Stimulated activated CD4-positive, alpha-beta T cell treated with anti-CD3 and anti-CD28 coated beads, Interleukin-2, amount 100 ng/mL, for 24 hours (primary cell): ENCODE measurements at regions not wholly inside any gene's neighbourhood (a gene's known extent, or its start where the extent isn't known, plus 50 kb on each side); places are given as distances from the start of the nearest gene placed in this dataset.

Source experiments
- DNase-seq, 2 donors: peaks; one replicate each; pipeline ENCODE4 v3.0.0-alpha.2; 2020

DNA sequence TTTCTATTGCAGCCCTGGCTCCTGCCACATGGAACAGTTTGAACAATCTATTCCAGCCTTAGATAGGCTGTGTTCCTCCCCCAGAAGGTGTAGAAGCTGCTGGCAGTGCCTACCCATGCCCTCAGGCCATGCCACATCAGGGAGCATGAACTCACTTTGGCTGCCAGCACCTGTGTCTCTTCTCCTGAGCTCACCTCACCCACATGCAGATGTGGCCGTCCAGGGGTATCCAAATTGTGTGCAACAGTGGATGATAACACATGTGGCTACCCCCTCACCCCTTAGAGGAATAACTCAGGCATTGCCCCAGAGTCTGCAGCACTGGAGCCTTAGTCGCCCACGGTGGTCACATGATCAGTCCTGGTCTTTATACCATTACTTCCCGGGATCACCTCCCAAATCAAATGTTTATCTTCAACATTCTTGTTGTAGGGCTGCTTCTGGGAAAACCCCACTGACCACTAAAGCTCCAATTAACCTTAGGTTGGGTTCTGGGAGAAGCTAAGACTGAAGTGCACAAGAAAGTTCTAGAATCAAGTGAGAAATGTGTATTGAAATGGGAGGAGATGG lies 110.4 kb downstream of the BANF2 start:
- no peak for DNase-seq

DNA sequence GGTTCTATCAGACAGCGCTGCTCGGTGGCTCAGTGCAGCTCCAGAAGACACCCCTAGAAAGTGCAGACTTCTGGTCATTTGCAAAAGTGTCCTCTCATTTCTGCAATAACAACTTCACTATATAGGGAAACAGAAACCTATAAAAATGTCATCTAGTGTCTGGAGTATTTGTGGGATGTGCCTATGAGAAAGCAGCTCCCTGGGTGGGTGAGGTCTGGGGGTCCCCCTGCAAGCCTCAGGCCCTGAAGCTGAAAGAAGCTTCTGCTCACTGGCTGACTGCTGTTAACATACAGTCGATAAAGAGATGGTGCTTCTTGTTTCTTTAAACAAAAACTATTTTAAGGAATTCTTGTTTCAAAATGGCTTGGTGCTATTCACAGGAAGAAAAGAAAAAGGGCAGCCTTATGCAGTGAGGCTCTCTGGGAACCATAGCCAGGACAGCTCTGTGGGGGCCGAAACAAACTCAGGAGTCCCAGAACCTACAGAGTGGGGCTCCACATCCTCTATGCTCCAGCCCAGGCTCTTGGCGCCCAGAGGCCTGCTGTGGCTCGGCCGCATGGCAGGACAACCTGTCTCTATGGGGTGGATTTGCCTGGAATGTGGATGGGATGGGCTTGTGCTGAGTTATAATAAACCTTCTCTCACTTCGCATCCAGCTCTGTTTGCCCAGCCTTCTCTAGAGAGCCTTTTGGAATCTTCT lies 109.7 kb downstream of the BANF2 start:
- no peak for DNase-seq

DNA sequence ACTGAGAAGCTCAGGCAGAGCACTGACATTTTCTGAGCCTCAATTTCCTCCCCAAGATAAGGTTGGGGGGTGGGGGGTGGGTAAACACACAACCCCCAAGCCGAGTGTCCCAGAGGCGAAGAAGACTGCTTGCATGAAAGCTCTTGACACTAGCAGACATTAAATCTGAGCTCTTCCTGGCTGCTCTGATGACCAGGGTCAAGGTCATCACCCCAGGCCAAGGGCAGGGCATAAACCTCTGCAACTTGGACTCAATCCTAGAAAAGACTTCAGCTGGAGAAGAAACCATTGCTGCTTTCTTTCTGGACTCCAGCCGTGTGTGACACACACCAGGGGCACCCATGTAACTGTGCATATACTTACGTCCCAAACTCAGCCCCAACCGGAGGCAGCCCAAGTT lies 109.0 kb downstream of the BANF2 start:
- DNase-seq, result no peak

DNA sequence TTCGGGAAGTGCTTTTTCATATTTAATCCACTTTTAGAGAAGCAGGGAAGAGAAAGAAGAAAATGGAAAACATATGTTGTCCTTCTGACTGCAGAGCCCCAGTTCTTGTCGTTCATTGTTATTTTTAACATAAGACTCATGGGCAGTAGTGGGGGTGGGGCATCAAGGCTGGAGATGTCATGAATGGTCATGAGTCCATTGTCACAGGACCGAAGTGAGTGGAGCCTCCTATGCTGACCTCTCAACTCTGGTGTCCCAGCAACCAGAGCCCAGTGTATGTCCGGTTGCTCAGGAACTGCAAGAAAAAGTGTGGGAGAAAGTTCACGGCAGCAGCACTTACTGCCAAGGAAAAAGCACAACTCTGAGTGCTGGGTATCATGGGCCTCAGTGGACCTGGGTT lies 108.6 kb downstream of the BANF2 start:
- DNase-seq, result no peak

DNA sequence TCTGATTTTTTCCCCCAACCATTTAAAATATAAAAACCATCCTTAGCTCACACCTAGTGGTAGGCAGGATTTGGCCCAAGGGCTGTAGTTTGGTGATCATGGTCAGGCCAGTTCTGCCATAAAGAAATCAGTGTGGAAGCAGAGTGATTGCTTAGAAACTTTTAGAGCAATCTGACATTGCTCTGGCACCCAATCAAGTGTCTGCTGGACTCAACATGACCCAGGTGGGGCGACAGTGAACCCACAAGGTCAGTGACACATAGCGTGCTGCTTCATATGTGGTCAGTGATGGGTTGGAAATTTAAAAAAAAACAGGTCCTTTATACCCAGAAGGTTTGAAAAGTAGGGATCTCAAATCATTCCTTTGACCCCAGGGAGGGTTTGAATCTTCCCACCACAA lies 107.9 kb downstream of the BANF2 start:
- DNase-seq, result no peak

DNA sequence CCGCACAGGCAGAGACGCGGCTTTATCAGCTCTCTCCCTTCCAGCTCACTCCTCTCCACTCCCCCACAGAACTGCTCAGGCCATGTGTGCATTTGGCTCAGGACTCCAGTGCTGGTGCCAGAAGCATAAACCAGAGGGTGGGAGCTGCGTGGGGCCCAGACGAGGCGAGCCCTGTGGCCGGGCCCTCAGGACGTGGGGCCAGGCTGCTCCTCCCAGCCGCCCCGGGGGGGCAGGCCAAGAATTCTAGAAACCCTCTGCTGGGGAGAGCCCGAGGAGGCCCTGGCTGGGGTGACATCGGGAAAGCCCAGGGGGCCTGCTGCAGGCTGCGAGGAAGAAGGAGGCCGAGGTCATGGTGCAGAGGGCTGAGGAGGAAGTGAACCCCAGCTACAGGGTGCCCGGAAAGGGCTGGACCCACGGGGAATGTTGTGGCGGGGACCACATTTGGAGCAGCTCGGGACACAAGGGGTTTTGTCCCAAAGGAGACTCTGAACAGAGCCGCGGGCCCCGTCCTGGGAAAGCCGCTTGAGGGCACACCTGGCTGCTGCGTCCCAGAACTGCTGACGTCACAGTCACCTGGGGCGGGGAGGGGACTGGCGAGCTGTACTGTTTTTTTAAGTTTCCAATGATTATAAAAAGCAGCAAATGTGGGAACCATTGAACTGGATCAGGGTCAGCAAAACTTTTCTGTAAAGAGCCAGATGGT lies 107.1 kb downstream of the BANF2 start:
- no peak for DNase-seq

DNA sequence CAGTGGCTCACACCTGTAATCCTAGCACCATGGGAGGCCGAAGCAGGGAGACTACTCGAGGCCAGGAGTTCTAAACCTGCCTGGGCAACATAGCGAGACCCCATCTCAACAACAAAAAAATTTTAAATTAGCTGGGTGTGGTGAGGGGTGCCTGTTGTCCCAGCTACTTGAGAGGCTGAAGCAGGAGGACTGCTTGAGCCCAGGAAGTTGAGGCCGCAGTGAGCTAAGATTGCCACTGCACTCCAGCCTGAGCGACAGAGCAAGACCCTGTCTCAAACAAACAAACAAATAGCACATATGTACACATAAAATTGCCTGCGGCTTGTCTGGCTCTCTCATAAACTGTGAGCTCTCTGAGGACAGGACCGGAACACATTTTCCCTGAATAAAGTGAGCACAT lies 106.3 kb downstream of the BANF2 start:
- DNase-seq, result no peak

DNA sequence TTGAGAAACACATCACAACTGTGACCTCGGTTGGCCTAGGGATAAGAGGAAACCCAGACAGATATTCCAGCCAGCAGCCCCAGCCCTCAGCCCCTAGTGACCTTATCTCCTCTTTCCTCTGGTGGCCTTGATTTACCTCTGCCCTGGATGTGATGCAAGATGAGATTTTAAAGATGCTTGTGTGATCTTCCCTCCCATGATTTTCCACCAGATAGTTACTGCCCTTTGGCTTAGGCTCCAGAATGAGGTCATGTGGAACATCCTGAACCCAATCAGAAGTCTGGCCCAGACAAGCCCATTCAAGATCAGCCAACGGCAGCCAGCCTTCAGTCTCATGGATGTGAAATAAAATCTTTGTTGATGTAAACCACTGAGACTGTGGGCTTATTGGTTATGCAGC lies 104.0 kb downstream of the BANF2 start:
- no peak for DNase-seq

DNA sequence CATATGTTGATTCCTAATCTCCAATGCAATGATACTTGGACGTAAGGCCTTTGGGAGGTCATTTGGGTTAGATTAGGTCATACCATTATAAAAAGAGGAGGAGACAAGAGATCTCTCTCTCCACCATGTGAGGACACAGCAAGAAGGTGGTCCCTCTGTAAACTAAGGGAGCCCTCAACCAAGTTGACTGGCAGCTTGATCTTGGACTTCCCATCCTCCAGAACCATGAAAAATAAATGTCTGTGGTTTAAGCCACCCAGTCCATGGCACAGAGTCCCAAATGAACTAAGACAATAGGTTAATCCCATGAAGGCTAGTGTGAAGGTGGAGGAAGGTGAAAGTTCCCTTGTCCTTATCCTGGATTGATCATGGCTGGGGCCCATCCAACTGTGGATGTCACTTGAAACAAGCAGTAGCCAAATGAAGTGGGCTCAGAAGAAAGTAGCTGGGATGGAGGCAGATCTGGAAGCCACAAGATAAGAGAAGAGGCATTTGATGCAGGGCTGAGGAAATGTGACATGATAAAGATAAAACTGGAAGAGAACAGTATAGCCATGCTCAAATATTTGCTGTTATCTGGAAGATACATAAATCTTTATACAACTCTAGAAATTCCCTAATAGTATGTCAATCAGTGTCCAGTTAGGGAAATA lies 99.9 kb downstream of the BANF2 start:
- DNase-seq, result no peak

DNA sequence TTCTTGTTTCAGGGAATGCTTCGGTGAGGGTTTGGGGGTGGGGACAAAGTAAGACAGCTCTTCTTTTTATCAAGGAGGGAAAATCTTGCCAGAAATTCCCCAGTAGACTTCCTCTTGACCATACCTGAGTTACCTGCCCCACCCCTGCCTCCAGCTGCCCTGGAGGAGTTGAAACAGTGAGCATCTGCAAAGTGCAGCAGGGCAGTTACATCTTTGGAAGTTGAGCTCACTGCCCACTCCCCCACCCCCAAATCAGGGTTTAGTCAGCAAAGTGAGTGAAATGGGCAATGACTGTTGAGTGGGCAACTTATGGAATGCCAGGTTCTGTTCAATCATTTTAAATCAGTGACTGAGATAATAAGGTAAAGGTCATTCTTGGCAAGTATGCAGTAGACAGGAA lies 98.8 kb downstream of the BANF2 start:
- no peak for DNase-seq

DNA sequence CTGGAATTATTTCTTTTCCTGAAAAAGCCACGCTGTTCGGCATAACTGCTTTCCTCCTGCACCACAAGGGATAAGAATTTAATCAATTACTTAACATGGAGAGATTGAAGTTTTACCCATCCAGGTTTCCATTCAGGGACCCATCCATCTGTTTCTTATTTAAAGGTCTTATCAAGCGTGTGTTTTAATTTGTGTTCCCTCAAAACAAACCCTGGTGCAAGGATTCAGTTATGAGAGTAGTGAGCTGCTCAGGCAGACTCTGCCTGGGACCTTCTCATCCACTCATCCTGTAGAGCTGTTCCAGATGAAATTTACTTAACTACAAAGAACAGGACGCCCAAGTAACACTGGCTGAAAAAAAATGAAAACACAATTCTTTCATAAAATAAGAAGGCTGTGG lies 97.8 kb downstream of the BANF2 start:
- DNase-seq, result no peak

DNA sequence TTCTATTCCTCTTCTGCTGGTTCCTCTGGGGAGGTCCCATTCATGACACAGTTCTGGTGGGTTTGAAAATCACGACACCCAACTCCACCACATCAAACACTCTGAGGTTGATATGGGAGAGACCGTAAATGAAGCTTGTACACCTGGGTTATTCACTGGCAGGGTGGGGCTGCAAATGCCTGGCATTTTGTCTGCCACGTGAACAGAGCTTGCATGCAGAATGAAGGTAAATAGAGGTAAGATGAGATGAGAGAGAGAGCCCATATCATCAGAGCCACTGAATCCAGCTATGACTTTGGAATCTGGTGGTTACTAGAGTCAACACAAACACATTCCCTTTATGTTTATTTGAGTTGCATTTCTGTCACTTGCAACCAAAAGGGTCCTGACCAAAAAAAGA lies 97.4 kb downstream of the BANF2 start:
- DNase-seq, result no peak

DNA sequence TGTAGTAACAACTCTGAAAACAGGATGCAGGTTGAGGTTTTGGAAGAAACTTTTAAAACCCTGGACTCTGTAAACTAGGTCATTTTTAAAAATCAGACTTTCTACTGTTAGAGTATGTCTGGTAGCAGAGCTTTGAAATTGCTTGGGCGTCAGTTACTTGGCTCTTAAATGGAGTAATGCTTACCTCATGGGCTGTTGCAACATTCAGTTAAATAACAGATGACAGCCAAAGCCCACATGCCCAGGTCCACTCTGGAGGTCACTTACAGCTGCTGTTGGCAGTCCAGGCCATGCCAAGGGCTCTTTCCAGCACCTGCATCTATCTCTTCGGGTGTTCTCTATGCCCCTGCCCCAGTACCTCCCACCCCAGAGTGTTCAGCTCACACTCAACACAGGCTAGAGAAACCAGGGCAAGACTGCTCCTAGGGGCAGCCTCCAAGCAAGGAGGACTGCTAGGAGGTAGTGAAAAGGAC lies 96.4 kb downstream of the BANF2 start:
- DNase-seq, result no peak

DNA sequence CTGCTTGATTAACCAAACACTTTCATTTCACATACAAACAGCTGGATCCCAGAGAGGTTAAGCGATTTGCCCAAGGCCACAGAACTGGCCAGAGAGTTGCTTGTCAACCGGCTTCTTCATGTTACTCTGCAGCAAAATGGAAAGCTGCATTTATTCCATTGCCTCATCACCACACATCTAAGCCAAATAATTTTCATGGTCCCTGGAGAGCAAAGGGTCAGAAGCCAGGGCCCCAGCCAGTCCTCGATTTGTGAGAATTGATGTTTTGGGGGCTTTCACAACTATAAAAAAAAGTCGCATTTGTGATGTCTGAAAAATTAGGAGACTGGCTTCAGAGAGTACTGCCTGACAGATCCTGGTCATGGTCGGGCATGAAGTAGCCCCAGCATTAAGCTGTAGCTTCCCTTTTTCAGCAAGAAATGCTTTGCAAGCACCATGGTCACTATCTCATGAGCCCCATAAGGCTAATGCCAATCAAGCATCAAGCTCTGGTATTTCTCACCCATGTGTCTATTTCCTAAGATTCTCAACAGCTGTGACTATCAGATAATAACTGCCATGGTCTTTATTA lies 95.8 kb downstream of the BANF2 start:
- no peak for DNase-seq

DNA sequence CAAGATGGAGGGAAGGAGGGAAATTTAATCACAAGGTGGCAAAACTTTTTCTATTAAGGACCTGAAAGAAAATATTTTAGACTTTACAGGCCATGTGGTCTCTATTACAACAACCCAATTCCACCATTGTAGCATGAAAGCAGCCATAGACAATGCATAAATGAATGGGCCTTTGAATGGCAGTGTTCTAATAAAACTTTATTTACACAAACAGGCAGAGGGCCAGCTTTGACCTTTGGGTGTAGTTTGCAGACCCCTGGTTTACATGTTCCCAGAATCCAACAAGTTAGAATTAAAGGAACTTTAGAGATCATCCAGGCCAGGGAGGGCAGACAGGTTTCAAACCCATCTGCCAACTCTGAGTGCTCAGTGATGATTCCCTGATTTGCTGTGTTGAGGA lies 95.2 kb downstream of the BANF2 start:
- DNase-seq, result no peak

DNA sequence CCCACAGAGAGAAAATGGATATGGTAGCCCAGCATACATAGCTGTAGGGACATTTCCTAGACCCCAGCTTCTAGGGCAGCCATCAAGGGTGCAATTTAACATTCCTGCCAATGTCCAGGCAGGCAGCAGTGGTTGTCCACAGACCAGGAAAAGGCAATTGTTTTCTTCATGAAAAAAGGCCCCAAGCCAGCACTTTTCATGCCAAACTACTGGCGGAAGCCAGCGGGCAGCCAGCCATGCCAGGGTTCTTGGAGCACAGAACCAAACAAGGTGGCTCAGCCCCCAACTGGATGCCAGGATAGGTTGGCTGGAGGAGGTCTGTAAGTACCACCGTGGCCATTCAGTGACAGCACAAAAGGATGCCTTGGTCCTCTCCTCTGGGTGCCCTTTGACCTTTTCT lies 94.6 kb downstream of the BANF2 start:
- DNase-seq, result no peak

DNA sequence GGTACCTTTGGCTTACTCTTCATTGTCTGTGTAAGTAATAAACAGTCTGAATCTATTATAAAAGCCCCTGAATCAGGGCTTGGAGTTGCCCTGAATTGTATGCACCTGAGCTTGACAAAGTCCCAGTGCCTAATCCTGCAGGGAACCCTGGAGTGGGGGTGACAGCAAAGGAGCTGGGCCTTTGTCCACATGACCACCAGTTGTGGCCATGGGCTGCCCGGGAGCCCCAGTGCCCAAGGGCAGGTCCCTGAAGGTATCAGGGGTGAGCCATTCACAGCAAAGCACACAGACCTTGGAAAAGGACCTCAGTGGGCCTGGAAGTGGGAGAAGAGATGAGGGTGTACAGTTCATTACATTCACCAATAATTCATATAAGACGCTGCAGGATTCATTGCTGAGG lies 94.2 kb downstream of the BANF2 start:
- DNase-seq, result no peak

DNA sequence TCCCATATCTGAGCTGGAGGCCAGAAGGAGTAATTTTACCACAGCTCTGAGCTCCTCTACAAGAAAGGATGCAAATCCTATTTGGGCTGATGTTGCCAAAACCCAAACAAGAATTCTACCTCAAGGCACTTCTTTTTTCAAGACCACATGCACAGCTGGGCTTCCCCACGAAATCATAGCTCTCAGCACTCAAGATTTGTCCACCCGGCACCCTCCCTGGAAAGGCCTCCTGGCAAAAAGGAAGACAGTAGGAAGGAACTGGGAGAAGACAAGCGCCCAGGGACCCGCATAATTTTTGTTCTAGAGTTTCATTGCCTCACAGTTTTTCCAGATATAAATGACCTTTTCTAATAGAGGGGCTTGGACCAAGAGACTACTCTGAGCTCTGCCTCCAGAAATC lies 90.5 kb downstream of the BANF2 start:
- DNase-seq, result no peak

DNA sequence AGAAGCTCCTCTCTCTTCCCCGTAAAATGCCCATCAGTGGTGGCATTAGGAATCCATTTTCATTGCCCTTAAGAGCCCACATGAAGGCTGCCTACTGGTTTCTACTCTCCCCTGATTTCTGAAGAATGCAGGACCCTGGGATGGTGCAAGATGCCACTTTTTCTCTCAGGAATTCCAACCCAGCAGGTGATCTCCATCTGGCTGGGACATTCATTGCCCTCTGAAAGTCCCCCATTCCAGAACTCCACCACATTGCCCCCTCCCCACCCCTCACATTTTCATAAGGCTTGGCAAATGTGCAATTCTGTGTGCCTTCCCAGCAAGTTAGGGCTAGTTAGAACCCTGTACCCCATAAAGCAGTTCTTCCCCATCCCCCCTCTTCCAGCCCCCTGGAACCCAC lies 88.0 kb downstream of the BANF2 start:
- DNase-seq, result no peak

DNA sequence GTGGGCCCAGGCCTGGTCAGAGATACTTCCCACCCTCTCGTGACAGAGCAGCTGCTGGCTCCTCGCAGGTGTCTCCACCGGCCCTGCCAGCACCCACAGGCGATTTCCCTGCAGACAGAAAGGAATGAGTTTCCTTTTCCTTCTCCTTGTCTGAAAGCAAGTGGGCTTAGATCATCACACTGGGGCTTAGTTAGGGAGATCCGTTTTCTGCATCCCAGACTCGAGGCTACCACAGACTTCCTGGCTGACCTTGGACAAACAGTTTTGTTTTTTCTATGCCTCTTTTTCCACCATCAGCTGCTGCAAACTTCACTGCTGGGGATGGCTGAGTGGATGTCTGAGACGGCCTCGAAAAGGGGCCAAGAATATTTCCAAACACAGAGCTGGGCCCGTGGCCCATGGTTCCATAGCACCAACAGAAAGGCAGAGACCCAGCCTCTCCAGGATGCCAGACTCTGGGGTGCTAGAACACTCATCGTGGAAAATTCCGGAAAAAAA lies 86.5 kb downstream of the BANF2 start:
- DNase-seq, result no peak
